K562 (cell line): ENCODE measurements at regions not wholly inside any gene's neighbourhood (a gene's known extent, or its start where the extent isn't known, plus 50 kb on each side); places are given as distances from the start of the nearest gene placed in this dataset.
A peak's percentile ranks its signal among the peaks of the same experiment; 100 is the strongest.

Experiments
- ATAC-seq: fragments of 200-7000 bp; cut with Tn5 transposase; 3 replicates; pipeline ENCODE4 v1.9.1; 2020; ENCODE audit warnings: moderate library complexity
- BruUV-seq: library from RNA; stranded (reverse); fragments of 400-500 nt; replicated peaks from 2 replicates; lab custom pipeline; 2021; lab: Mats Ljungman, UMichigan
- CTCF ChIA-PET: fragments of 300-600 bp; formaldehyde crosslinking; extraction: SDS; loops from one replicate; lab custom pipeline; 2021; ENCODE audit warnings: low intra/inter-chr PET ratio; lab: Yijun Ruan, JAX
- POLR2A ChIA-PET: fragments of 300-600, 350-650 bp; sonication (Branson Sonifier 250); formaldehyde crosslinking; extraction: SDS; loops from one replicate; lab custom pipeline; 2021; ENCODE audit warnings: antibody characterized with exemption, inconsistent platforms; lab: Yijun Ruan, JAX
- DNase-seq, 4 experiments: peaks; one replicate each; pipeline versions ENCODE4 v3.0.0 to v3.0.0-alpha.2; 2011 to 2018; ENCODE audit warnings: low spot score in 3 of 4, mixed read lengths in 3 of 4; ENCODE audit errors: extremely low read depth in 1 of 4
- FAIRE-seq: peaks from 2 replicates; lab custom pipeline; 2011; peaks lifted over from hg19 to GRCh38; lab: Jason Lieb, UNC
- H2AFZ ChIP-seq: 2 replicates; pipeline ENCODE4 v1.6.0; 2011; ENCODE audit warnings: low read depth, low read length, control low read depth, inconsistent platforms
- H3K27ac ChIP-seq: fragments of 200-600 bp; 3 replicates; pipeline ENCODE4 v1.8.0; 2011; ENCODE audit warnings: low read depth, mild to moderate bottlenecking, control low read depth, inconsistent platforms, low read length, moderate library complexity, mixed read lengths; ENCODE audit errors: extremely low read depth
- H3K27me3 ChIP-seq, 2 experiments: fragments of 300-600 bp in 1 of 2; 2 replicates in 1 of 2; 3 replicates in 1 of 2; pipeline versions ENCODE4 v1.6.0 to v1.8.0; 2011; ENCODE audit warnings: inconsistent platforms in 2 of 2, low read length in 2 of 2, mild to moderate bottlenecking in 1 of 2, mixed read lengths in 1 of 2, moderate library complexity in 1 of 2; ENCODE audit not compliant: control insufficient read depth in 2 of 2, insufficient read depth in 2 of 2
- H3K36me3 ChIP-seq: fragments of 300-600 bp; 3 replicates; pipeline ENCODE4 v1.8.0; 2011; ENCODE audit warnings: mild to moderate bottlenecking, low read length, inconsistent platforms; ENCODE audit not compliant: control insufficient read depth, insufficient read depth
- H3K4me1 ChIP-seq, 2 experiments: fragments of 200-600 bp in 1 of 2; replicated peaks in 1 of 2; 2 replicates in 1 of 2; 3 replicates in 1 of 2; pipeline versions ENCODE4 v1.5.1 to v1.8.0; 2011; ENCODE audit warnings: inconsistent platforms in 2 of 2, low read length in 2 of 2, mild to moderate bottlenecking in 1 of 2, mixed read lengths in 1 of 2, moderate library complexity in 1 of 2; ENCODE audit not compliant: control insufficient read depth in 2 of 2, insufficient read depth in 2 of 2
- H3K4me2 ChIP-seq: 2 replicates; pipeline ENCODE4 v1.6.1; 2011; ENCODE audit warnings: low read length, control low read depth, inconsistent platforms, mixed read lengths; ENCODE audit not compliant: insufficient read depth
- H3K4me3 ChIP-seq: fragments of 200-600 bp; sonication (generic), shearing (Covaris generic); 2 replicates; pipeline ENCODE4 v1.5.1; 2016; ENCODE audit warnings: control low read depth, inconsistent platforms
- H3K79me2 ChIP-seq: fragments of 200-600 bp; 3 replicates; pipeline ENCODE4 v1.8.0; 2011; ENCODE audit warnings: low read length, inconsistent platforms; ENCODE audit not compliant: control insufficient read depth, insufficient read depth
- H3K9ac ChIP-seq, 2 experiments: 2 replicates each; pipeline versions ENCODE4 v1.6.0 to v1.6.1; 2011; ENCODE audit warnings: low read depth in 2 of 2, low read length in 2 of 2, control low read depth in 1 of 2, inconsistent platforms in 1 of 2, mild to moderate bottlenecking in 1 of 2, mixed read lengths in 1 of 2; ENCODE audit not compliant: insufficient read depth in 1 of 2
- H3K9me1 ChIP-seq: one replicate; pipeline ENCODE4 v1.6.0; 2011; ENCODE audit warnings: inconsistent platforms, mild to moderate bottlenecking, low read length, moderate library complexity; ENCODE audit not compliant: control insufficient read depth, insufficient read depth
- H3K9me3 ChIP-seq: replicated peaks from 2 replicates; pipeline ENCODE4 v1.5.1; 2011; ENCODE audit warnings: low read depth, low read length, inconsistent platforms; ENCODE audit not compliant: control insufficient read depth, insufficient read depth
- H4K20me1 ChIP-seq: replicated peaks from 2 replicates; pipeline ENCODE4 v1.6.1; 2011; ENCODE audit warnings: low read length, inconsistent platforms, mixed read lengths; ENCODE audit not compliant: control insufficient read depth, insufficient read depth
- EP400 ChIP-seq: fragments of 450-650 bp; IDR thresholded peaks from 2 replicates; pipeline ENCODE4 v1.6.1; 2017; ENCODE audit warnings: antibody characterized with exemption, mild to moderate bottlenecking, moderate library complexity
- GTF2E2 ChIP-seq: fragments of 200-800 bp; sonication (Bioruptor generic); IDR thresholded peaks from 2 replicates; pipeline ENCODE4 v1.6.1; 2016; ENCODE audit warnings: missing genetic modification characterization, missing compliant biosample characterization
- MED1 ChIP-seq: sonication (generic); formaldehyde crosslinking; IDR thresholded peaks from 2 replicates; pipeline ENCODE4 v1.8.1; 2023; ENCODE audit warnings: missing genetic modification reagents, borderline replicate concordance
- NCOA4 ChIP-seq: fragments of 450-650 bp; IDR thresholded peaks from 2 replicates; pipeline ENCODE4 v1.6.1; 2018; ENCODE audit warnings: mild to moderate bottlenecking; ENCODE audit not compliant: partially characterized antibody
- NFE2 ChIP-seq: IDR thresholded peaks from 2 replicates; pipeline ENCODE4 v1.6.1; 2014; ENCODE audit warnings: antibody characterized with exemption, low read depth
- NONO ChIP-seq, 2 experiments: fragments of 200-400 bp in 1 of 2; fragments of 450-650 bp in 1 of 2; formaldehyde crosslinking in 1 of 2; IDR thresholded peaks; 2 replicates each; pipeline ENCODE4 v1.6.1; 2017; ENCODE audit warnings: low read depth in 2 of 2, mild to moderate bottlenecking in 2 of 2, moderate library complexity in 2 of 2, low read length in 1 of 2
- RBFOX2 ChIP-seq: fragments of 200-400 bp; formaldehyde crosslinking; IDR thresholded peaks from 2 replicates; pipeline ENCODE4 v1.6.1; 2017; ENCODE audit warnings: low read depth, mild to moderate bottlenecking, low read length, moderate library complexity
- SMC3 ChIP-seq: conservative IDR thresholded peaks from 2 replicates; pipeline ENCODE4 v1.6.1; 2011; ENCODE audit warnings: low read depth, low read length, improper control_type of control experiment; ENCODE audit not compliant: insufficient read depth
- ZNF316 ChIP-seq: fragments of 450-650 bp; IDR thresholded peaks from 2 replicates; pipeline ENCODE4 v1.6.1; 2016
- WGBS: fragments of 100-300 bp; shearing (Covaris generic); methylation state at CpG from one replicate; pipeline ENCODE4 v1.1.6; 2016; ENCODE audit warnings: low coverage, mixed read lengths; ENCODE audit not compliant: insufficient coverage; ENCODE audit errors: missing lambda C conversion rate; 5-methylcytosine and 5-hydroxymethylcytosine counted together
- in situ Hi-C: fragments of 300-500 bp; cut with MboI; formaldehyde crosslinking; loops from 4 replicates; pipeline ENCODE4 v1.15.0; 2018; ENCODE audit warnings: inconsistent platforms, mixed read lengths
- intact Hi-C: fragments of 100-400 bp; cut with micrococcal nuclease; formaldehyde crosslinking; loops from 2 replicates; pipeline ENCODE4 v1.14.2; 2022
- TF ChIP-seq, protein P1 (sequence below): fragments of 250-450 bp; sonication (Bioruptor Pico); IDR thresholded peaks from 2 replicates; pipeline ENCODE4 v1.9.0; 2021; ENCODE audit warnings: mild to moderate bottlenecking
- TF ChIP-seq, protein P2 (sequence below): fragments of 450-650 bp; IDR thresholded peaks from 2 replicates; pipeline ENCODE4 v1.6.1; 2016; ENCODE audit warnings: mild to moderate bottlenecking, moderate library complexity

DNA sequence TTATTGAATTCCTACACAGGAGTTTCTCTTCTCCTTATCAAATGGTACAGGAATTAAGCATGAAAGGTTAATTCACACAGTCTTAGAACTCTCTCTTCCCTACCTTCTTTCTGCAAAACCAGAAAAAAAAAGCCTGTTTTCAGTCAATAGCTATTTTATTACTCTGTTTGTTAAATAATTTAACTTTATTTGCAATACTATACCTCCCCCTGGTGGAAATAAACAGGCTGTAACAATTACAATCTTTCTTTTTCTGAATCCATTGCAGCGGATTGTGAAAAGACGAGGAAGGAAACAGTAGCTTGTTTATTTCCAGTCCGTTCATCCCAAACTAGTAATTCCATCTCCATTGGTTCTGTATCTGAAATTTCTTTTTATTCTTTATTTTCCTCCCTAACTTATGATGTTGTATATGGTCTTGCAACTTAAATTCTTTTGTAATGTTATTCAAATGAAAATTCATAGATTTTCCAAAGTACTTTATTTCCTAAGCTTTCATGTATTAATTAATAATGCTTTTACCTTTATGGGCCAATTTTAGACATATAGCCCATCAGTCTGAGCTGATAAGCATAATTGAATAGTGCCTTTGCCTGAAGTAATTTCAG, 165.2 kb downstream of the SH3BP4 start (continued):
- TF ChIP-seq, protein P1, sequence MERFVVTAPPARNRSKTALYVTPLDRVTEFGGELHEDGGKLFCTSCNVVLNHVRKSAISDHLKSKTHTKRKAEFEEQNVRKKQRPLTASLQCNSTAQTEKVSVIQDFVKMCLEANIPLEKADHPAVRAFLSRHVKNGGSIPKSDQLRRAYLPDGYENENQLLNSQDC (CRISPR knock-in tag): no peak
- 0 out of 2 replicates have a peak, but pooled peaks have one; percentile 11 for TF ChIP-seq SMC3
- no peak for TF ChIP-seq NFE2
- TF ChIP-seq EP400: no peak
- TF ChIP-seq ZNF316: no peak

DNA sequence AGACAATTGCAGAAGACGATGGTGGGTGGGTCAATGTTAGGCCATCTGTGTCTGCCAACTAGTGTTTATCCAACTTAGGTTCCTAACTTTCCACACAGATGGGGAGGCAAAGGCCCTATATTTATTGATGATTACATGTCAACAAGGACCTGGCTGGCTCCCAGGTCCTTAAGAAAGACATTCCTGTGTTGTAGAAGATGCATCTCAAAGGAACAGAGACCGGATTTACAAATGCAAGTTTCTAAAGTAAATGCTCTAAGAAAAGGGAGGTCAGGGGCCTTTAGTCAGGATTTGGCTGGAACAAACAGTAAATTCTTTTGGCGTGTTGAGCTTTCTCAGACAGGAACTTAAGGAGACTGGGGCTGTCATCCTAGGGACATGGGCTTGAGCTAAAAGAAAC, 175.0 kb downstream of the SH3BP4 start:
- ATAC-seq (no peak), FAIRE-seq (no peak), DNase-seq (no peak)
- H3K4me3 ChIP-seq: no peak overlapping the region
- H3K27me3 ChIP-seq: no peaks in the 10 kb centered on the region; a peak in 1 of 5 replicates
- no peaks in the 10 kb centered on the region for H3K79me2 ChIP-seq
- H3K9me1 ChIP-seq: no peaks in the 10 kb centered on the region
- intact Hi-C loops: no loop called here
- no peak overlapping the region for H3K4me2 ChIP-seq
- no peak for TF ChIP-seq MED1 (CRISPR knock-in tag)
- no peak for TF ChIP-seq NONO (IDR thresholded peaks at IDR 0.05; ENCODE audit: low read depth in 2 of 2, low read length in 1 of 2)
- no peak for TF ChIP-seq GTF2E2 (tag)
- no peak for TF ChIP-seq RBFOX2
- TF ChIP-seq, protein P2, sequence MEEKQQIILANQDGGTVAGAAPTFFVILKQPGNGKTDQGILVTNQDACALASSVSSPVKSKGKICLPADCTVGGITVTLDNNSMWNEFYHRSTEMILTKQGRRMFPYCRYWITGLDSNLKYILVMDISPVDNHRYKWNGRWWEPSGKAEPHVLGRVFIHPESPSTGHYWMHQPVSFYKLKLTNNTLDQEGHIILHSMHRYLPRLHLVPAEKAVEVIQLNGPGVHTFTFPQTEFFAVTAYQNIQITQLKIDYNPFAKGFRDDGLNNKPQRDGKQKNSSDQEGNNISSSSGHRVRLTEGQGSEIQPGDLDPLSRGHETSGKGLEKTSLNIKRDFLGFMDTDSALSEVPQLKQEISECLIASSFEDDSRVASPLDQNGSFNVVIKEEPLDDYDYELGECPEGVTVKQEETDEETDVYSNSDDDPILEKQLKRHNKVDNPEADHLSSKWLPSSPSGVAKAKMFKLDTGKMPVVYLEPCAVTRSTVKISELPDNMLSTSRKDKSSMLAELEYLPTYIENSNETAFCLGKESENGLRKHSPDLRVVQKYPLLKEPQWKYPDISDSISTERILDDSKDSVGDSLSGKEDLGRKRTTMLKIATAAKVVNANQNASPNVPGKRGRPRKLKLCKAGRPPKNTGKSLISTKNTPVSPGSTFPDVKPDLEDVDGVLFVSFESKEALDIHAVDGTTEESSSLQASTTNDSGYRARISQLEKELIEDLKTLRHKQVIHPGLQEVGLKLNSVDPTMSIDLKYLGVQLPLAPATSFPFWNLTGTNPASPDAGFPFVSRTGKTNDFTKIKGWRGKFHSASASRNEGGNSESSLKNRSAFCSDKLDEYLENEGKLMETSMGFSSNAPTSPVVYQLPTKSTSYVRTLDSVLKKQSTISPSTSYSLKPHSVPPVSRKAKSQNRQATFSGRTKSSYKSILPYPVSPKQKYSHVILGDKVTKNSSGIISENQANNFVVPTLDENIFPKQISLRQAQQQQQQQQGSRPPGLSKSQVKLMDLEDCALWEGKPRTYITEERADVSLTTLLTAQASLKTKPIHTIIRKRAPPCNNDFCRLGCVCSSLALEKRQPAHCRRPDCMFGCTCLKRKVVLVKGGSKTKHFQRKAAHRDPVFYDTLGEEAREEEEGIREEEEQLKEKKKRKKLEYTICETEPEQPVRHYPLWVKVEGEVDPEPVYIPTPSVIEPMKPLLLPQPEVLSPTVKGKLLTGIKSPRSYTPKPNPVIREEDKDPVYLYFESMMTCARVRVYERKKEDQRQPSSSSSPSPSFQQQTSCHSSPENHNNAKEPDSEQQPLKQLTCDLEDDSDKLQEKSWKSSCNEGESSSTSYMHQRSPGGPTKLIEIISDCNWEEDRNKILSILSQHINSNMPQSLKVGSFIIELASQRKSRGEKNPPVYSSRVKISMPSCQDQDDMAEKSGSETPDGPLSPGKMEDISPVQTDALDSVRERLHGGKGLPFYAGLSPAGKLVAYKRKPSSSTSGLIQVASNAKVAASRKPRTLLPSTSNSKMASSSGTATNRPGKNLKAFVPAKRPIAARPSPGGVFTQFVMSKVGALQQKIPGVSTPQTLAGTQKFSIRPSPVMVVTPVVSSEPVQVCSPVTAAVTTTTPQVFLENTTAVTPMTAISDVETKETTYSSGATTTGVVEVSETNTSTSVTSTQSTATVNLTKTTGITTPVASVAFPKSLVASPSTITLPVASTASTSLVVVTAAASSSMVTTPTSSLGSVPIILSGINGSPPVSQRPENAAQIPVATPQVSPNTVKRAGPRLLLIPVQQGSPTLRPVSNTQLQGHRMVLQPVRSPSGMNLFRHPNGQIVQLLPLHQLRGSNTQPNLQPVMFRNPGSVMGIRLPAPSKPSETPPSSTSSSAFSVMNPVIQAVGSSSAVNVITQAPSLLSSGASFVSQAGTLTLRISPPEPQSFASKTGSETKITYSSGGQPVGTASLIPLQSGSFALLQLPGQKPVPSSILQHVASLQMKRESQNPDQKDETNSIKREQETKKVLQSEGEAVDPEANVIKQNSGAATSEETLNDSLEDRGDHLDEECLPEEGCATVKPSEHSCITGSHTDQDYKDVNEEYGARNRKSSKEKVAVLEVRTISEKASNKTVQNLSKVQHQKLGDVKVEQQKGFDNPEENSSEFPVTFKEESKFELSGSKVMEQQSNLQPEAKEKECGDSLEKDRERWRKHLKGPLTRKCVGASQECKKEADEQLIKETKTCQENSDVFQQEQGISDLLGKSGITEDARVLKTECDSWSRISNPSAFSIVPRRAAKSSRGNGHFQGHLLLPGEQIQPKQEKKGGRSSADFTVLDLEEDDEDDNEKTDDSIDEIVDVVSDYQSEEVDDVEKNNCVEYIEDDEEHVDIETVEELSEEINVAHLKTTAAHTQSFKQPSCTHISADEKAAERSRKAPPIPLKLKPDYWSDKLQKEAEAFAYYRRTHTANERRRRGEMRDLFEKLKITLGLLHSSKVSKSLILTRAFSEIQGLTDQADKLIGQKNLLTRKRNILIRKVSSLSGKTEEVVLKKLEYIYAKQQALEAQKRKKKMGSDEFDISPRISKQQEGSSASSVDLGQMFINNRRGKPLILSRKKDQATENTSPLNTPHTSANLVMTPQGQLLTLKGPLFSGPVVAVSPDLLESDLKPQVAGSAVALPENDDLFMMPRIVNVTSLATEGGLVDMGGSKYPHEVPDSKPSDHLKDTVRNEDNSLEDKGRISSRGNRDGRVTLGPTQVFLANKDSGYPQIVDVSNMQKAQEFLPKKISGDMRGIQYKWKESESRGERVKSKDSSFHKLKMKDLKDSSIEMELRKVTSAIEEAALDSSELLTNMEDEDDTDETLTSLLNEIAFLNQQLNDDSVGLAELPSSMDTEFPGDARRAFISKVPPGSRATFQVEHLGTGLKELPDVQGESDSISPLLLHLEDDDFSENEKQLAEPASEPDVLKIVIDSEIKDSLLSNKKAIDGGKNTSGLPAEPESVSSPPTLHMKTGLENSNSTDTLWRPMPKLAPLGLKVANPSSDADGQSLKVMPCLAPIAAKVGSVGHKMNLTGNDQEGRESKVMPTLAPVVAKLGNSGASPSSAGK: no peak
- no peak for TF ChIP-seq NCOA4
- no peaks in the 10 kb centered on the region for H4K20me1 ChIP-seq
- in situ Hi-C loops: no loop called here
- ChIA-PET POLR2A (no interaction called here), CTCF (no interaction called here)
- no peak overlapping the region for H3K9ac ChIP-seq
- H3K9me3 ChIP-seq: no peaks in the 10 kb centered on the region
- H3K36me3 ChIP-seq: no peaks in the 10 kb centered on the region
- H3K4me1 ChIP-seq: no peaks in the 10 kb centered on the region
- H2AFZ ChIP-seq: no peak overlapping the region
- no TSS peak for BruUV-seq
- WGBS: 3% methylated on average over 3 of the region's 3 CpGs
- H3K27ac ChIP-seq: no peak overlapping the region
